IPS DF 6.9 (cell line): ENCODE measurements at regions not wholly inside any gene's neighbourhood (a gene's known extent, or its start where the extent isn't known, plus 50 kb on each side); places are given as distances from the start of the nearest gene placed in this dataset.
A peak's percentile ranks its signal among the peaks of the same experiment; 100 is the strongest.
"Not testable (repeated sequence)": the region's sequence is repeated elsewhere in the genome, so short reads cannot be mapped to it uniquely, and the experiment has no call there.

Source experiments
- DNase-seq: peaks from one replicate; pipeline ENCODE4 v3.0.0-alpha.2; 2013; ENCODE audit warnings: low read depth, low spot score
- H3K27ac ChIP-seq: one replicate; pipeline ENCODE4 v1.5.1; 2013; ENCODE audit warnings: low read length, control low read depth
- H3K27me3 ChIP-seq: 2 replicates; pipeline ENCODE4 v1.6.1; 2013; ENCODE audit warnings: mild to moderate bottlenecking, low read length; ENCODE audit not compliant: control insufficient read depth, insufficient read depth
- H3K36me3 ChIP-seq: 2 replicates; pipeline ENCODE4 v1.6.1; 2013; ENCODE audit warnings: low read length; ENCODE audit not compliant: control insufficient read depth, insufficient read depth
- H3K4me1 ChIP-seq: 2 replicates; pipeline ENCODE4 v1.6.1; 2013; ENCODE audit warnings: low read length; ENCODE audit not compliant: control insufficient read depth, insufficient read depth
- H3K4me3 ChIP-seq: 2 replicates; pipeline ENCODE4 v1.5.1; 2013; ENCODE audit warnings: mild to moderate bottlenecking, low read length
- H3K9me3 ChIP-seq: 2 replicates; pipeline ENCODE4 v1.6.1; 2013; ENCODE audit warnings: low read length, inconsistent platforms; ENCODE audit not compliant: control insufficient read depth, insufficient read depth
- WGBS: extraction: QIAGEN DNeasy Blood & Tissue Kit; methylation state at CpG from one replicate; pipeline ENCODE4 v1.1.7; 2013; ENCODE audit warnings: mixed read lengths, missing lambda C conversion rate; ENCODE audit not compliant: insufficient read length, insufficient coverage; 5-methylcytosine and 5-hydroxymethylcytosine counted together

DNA sequence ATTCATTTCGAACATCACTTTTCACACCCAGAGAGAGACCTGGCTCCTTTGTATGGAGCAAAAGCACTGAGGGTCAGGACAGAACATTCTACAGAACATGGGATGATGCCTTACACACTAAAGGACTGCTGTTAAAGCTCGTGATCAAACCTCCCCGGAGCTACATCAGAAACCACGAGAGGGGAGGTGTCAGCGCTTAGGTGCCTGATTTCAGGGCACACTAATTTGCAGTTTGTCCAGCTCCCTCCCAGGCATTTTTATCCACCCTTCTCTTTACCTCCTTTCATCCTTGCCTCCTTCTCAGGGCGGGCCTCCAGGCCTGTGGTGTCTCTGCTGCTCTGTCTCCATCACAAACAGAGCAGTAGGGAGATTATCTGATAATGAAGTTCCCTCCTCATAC, 127.5 kb downstream of the VPREB1 start:
- Histone ChIP-seq H3K27me3 (peaks cover 58% of the 10 kb centered on the region), H3K4me3 (no peak overlapping the region), H3K36me3 (no peaks in the 10 kb centered on the region), H3K9me3 (no peaks in the 10 kb centered on the region), H3K4me1 (no peaks in the 10 kb centered on the region), H3K27ac (no peak overlapping the region)
- DNase-seq: no peak
- WGBS: no CpG with 5 or more reads among the region's 6 CpGs

DNA sequence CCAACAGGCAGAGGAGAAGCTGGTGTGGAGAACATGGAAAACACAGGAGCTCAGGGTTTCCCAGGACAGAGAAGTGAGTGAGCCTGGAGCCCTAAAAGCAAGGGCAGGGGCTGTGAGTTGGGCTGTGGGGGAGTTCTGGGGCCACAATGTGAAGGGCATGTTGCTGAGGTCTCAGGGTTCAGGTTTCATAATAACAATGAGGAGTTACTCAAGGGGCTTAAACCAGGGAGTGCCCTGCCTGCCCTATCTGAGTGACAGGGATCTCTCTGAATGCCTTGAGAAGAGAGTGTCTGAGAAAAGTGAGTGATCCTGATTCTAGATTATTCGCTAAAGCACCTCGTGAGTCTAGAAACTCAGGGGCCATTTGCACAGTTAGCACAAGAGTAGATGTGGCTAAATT, 129.6 kb downstream of the VPREB1 start:
- no peaks in the 10 kb centered on the region for H3K36me3 ChIP-seq
- H3K9me3 ChIP-seq: no peaks in the 10 kb centered on the region
- H3K4me3 ChIP-seq: no peak overlapping the region
- WGBS: no CpG with 5 or more reads among the region's 2 CpGs
- no peaks in the 10 kb centered on the region for H3K4me1 ChIP-seq
- H3K27ac ChIP-seq: no peak overlapping the region
- H3K27me3 ChIP-seq: peaks cover 62% of the 10 kb centered on the region
- no peak for DNase-seq

DNA sequence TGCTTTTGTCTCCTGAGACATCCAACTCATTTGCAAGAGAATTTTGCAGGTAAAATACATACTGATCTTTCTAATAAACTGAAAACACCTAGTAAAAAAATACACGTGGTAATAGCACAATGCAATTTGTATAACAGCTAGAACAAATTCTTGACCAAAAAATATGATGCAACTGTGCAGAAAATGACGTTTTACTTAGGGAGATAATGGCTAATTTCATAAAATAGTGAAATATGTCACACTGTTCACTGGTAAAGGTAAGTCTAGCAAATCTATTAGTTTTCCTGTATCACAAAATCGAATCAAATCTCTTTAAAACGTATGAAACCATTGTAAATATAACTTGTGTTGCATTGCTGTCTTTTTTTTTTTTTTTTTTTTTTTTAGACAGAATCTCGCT, 130.0 kb downstream of the VPREB1 start:
- no CpG with 5 or more reads among the region's 5 CpGs for WGBS
- no peak for DNase-seq
- H3K36me3 ChIP-seq: no peaks in the 10 kb centered on the region
- no peak overlapping the region for H3K27ac ChIP-seq
- no peaks in the 10 kb centered on the region for H3K9me3 ChIP-seq
- no peaks in the 10 kb centered on the region for H3K4me1 ChIP-seq
- peaks cover 60% of the 10 kb centered on the region for H3K27me3 ChIP-seq
- no peak overlapping the region for H3K4me3 ChIP-seq

DNA sequence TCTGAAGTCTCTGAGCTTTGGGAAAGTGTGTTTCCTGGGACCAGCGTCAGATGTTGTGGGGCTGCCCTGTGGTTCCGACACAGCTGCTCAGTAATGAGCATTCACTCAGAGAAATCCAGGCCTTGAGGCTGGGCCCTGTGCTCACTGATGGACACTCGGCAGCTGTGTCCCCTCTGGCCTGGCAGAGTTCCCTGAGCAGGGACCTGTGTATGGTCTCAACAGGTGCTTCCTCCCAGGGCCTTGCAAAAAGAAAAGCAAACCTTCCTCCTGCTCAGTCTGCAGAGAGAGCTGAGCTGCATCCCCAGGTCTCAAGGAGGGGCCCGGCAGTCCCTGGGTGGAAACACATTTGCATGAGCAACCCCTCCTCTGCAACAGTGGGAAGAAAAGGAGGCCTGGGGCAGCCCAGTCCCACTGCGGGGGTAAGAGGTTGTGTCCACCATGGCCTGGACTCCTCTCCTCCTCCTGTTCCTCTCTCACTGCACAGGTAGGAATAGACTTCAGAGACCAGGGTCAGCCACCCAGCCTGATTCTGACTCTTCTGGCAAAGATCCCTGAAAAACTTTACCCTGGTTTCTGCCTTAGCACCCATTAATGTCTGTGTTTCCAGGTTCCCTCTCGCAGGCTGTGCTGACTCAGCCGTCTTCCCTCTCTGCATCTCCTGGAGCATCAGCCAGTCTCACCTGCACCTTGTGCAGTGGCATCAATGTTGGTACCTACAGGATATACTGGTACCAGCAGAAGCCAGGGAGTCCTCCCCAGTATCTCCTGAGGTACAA, 131.2 kb downstream of the VPREB1 start:
- no peak for DNase-seq
- no peak overlapping the region for H3K4me3 ChIP-seq
- H3K9me3 ChIP-seq: no peaks in the 10 kb centered on the region
- no CpG with 5 or more reads among the region's 7 CpGs for WGBS
- H3K27ac ChIP-seq: no peak overlapping the region
- no peaks in the 10 kb centered on the region for H3K4me1 ChIP-seq
- no peaks in the 10 kb centered on the region for H3K36me3 ChIP-seq
- H3K27me3 ChIP-seq: peaks cover 58% of the 10 kb centered on the region

DNA sequence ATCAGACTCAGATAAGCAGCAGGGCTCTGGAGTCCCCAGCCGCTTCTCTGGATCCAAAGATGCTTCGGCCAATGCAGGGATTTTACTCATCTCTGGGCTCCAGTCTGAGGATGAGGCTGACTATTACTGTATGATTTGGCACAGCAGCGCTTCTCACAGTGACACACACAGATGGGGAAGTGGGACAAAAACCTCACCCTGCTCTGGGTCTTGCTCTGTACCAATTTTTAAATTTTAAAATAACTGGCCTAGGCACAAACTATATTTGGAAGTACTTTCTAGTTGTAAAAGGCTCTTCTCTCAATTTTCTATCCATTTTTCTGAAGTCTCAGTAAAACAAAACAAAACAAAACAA, 131.7 kb downstream of the VPREB1 start:
- no CpG with 5 or more reads among the region's 3 CpGs for WGBS
- H3K27me3 ChIP-seq: peaks cover 55% of the 10 kb centered on the region
- H3K4me3 ChIP-seq: no peak overlapping the region
- H3K4me1 ChIP-seq: no peaks in the 10 kb centered on the region
- H3K9me3 ChIP-seq: no peaks in the 10 kb centered on the region
- H3K27ac ChIP-seq: no peak overlapping the region
- no peaks in the 10 kb centered on the region for H3K36me3 ChIP-seq
- DNase-seq: no peak

DNA sequence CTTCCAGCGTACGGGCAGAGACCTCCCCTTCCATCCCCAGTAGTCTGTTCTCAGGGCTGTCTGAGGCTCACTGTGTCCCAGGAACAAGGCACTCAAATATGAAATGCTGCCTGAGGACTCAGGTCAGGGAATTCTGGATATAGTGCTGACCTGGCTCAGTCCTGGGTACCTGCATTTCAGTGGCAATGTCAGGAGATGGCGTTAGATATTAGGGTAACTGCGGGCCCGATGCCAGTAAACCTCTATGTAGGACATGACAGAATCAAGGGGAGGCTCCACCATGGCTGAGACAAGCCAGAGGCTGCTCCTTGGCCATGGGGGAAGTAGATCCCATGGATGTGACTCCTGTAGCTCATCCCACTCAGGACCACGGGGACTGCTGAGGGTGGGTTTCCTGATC, 131.7 kb downstream of the ZNF280B start:
- H3K27me3 ChIP-seq: peaks cover 55% of the 10 kb centered on the region

DNA sequence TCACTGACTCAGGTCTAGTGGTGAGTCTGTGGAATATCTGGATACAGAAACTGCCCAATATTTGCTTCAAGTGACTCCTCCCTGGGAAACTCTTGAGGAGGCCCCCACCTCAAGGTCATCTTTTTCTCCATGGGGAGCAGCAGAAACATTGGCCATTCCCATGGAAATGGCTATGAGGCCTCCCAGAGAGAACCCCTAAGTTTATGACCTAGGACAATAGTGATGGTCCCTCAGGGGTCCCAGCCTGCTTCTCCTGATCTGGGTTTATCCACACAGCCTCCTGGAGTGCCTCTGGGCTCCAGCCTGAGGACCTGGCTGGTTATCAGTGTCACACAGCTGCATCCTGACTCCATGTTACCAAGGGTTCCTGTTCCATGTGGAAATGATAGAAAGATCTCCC, 131.2 kb downstream of the ZNF280B start:
- no peak for DNase-seq
- Histone ChIP-seq H3K27me3 (peaks cover 53% of the 10 kb centered on the region), H3K27ac (no peak overlapping the region), H3K9me3 (no peaks in the 10 kb centered on the region), H3K4me1 (no peaks in the 10 kb centered on the region), H3K36me3 (no peaks in the 10 kb centered on the region), H3K4me3 (no peak overlapping the region)

More for the DNA sequence above, 131.7 kb downstream of the ZNF280B start:
- not testable (repeated sequence) for H3K4me1 ChIP-seq, H3K4me3 ChIP-seq, H3K9me3 ChIP-seq, H3K27ac ChIP-seq, DNase-seq, H3K36me3 ChIP-seq
- no CpG with 5 or more reads among the region's 6 CpGs for WGBS

DNA sequence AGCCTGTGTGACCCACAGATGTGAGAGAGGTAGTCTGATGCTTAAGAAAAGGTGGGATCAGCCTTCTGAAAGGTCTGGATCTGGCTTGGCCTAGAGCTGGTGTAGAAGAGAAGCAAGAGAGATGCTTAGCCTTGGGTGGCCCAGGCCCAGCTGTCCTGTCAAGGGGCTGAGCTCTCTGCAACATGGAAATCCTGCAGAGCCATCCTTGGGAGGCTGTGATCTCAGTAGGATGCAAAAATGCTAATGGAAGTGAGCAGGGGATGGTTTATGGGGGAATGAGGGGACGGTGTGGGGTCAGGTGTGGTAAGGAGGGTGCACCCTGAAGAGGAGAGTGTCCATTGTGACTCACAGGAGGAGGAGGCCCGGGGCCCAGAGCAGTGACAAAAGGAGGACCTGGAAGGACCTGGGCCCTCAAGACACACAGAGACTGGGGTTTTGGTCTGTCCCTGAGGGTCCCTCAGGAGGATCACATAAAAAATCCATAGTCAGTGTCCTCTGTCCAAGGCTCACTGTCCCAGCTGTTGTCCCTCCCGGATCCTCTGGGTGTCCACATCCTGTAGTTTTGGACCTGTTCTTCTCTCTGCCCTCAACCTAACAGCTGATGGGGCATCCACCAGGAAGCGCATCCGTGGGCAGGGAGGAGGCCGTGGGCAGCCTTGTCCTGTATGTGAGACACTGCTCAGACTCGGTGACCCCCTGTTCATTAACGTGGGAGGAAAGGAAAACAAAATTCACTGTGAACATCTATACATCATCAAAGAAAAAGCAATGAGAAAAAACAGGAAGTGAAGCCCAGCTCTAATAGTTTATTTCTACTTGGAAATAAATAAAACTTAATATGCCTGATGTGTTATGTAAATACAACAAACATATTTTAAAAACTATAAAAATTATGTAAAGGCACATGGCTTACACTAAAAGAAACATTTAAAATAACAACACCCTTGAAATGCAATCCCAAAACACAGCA, 129.8 kb downstream of the ZNF280B start:
- no peak for DNase-seq
- Histone ChIP-seq H3K27me3 (peaks cover 55% of the 10 kb centered on the region), H3K9me3 (no peaks in the 10 kb centered on the region), H3K27ac (no peak overlapping the region), H3K4me3 (no peak overlapping the region), H3K4me1 (no peaks in the 10 kb centered on the region), H3K36me3 (no peaks in the 10 kb centered on the region)
- no CpG with 5 or more reads among the region's 8 CpGs for WGBS

DNA sequence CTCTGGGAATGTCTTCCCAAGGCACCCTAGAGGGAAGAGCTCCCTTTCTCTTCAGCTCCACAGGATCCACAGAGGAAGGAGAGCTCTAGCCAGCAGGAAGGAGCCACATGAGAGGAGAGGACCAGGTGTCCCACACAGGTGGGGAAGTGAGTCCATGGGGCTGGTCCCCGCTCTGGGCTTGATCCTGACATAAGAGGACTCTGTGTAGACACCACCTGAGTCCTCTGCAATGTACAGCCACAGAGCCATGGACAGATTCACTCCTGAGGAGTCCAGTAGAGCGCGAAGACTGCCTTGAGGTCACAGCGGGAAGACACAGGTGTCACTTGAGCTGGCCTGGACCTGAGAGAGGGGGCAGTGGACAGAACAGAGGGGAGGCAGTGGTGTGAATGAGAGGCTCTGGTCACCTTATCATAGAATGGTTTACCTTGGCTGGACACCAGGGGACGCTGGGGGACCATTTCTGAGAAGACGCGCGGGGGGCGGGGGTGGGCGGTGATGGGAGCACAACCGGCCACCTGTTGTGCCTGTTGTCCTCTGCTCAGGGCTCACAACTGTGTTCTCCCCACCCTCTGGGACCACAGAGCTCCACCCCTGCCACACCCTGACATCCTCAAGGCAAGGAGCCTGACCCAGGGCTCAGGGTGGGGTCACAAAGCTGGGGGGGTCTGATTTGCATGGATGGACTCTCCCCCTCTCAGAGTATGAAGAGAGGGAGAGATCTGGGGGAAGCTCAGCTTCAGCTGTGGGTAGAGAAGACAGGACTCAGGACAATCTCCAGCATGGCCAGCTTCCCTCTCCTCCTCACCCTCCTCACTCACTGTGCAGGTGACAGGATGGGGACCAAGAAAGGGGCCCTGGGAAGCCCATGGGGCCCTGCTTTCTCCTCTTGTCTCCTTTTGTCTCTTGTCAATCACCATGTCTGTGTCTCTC, 128.2 kb downstream of the ZNF280B start:
- H3K27me3 ChIP-seq: peaks cover 55% of the 10 kb centered on the region
- H3K4me3 ChIP-seq: no peak overlapping the region
- no peaks in the 10 kb centered on the region for H3K9me3 ChIP-seq
- peak; percentile 1 for DNase-seq
- WGBS: no CpG with 5 or more reads among the region's 11 CpGs
- H3K36me3 ChIP-seq: no peaks in the 10 kb centered on the region
- no peaks in the 10 kb centered on the region for H3K4me1 ChIP-seq
- no peak overlapping the region for H3K27ac ChIP-seq

DNA sequence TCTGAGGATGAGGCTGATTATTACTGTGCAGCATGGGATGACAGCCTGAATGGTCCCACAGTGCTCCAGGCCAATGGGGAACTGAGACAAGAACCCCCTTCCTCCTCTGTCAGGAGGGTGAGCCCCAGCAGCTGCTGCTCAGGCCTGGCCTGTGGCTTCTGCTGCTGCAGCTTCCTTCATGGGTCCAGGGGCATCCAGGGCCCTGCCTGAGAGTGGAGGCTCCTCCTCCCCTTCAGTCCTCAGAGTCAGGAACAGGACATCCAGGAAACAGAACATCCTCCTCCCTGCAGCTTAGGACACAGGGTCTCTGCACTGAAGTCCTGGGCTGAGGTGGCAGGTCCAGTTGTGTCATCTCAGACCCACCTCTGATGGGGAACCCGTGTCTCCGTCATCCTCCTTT, 127.2 kb downstream of the ZNF280B start:
- not testable (repeated sequence) for H3K4me1 ChIP-seq, H3K27ac ChIP-seq, H3K36me3 ChIP-seq, H3K9me3 ChIP-seq, H3K4me3 ChIP-seq, DNase-seq
- WGBS: no CpG with 5 or more reads among the region's 2 CpGs
- H3K27me3 ChIP-seq: peaks cover 51% of the 10 kb centered on the region
